HG02763 (cell line): ENCODE measurements at regions not wholly inside any gene's neighbourhood (a gene's known extent, or its start where the extent isn't known, plus 50 kb on each side); places are given as distances from the start of the nearest gene placed in this dataset.
"Not testable (repeated sequence)": the region's sequence is repeated elsewhere in the genome, so short reads cannot be mapped to it uniquely, and the experiment has no call there.

Experiments
- ATAC-seq: cut with Tn5 transposase; IDR thresholded peaks from one replicate; pipeline ENCODE4 v1.9.1; 2021; ENCODE audit warnings: mild to moderate bottlenecking, moderate library complexity; ENCODE audit not compliant: unreplicated experiment

DNA sequence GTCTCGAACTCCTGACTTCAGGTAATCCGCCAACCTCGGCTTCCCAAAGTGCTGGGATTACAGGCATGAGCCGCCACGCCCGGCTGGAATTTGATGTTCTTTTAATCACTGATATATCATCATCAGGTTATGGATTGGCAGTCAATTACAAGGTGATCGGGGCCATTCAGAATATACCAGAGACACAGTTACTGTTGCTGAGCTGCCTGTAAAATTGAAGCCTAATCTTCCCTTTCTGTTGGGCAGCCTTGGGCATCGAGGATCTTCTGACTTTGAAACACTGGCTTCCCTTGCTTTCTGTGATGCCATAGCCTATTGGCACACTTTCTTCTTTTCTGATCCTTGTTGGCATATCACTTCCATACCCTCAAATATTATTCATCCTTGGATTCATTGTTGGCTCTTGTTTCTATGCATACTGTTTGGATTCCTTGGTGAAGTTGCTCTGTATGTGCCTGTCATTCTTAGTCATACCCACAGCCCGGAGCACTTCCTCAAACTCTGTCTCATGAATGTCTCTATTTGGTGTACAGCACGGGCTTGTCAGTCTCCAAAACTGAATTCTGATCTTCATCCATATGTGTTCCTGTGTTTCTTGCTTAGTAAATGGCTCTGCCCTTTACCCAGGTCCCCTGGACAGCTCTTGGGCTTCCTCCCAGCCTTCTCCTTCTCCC is 85.6 kb upstream of the CRYM start:
- ATAC-seq = not testable (repeated sequence)

DNA sequence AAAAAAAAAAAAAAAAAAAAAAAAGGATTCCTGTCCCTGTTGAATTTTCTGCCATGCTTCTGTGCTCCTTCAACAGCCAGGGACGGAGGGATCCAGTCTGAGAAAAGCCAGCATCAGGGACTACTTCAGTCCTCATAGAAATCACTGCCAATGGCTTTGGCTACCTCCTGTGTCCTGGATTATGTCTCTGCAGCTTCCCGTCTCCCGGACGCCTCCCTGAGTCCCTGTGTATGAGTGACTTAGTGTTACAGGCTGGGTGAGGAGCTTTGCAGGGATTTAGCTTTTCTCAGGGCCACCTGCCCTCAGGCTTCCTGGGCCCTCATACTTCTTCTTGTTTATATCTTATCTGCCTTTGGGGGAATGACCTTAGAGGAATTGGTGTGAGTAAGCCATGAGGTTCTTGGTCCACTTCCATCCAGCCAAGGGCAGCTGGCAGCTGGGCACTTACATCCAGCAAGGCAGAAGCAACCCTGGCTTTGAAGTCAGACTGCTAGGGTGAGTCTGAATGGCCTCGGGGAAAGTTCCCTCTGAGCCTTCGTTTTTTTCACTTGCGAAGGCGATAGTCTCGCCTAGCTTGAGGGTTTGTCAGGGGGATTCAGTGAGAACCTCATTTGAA is 83.6 kb upstream of the CRYM start:
- ATAC-seq = not testable (repeated sequence)

DNA sequence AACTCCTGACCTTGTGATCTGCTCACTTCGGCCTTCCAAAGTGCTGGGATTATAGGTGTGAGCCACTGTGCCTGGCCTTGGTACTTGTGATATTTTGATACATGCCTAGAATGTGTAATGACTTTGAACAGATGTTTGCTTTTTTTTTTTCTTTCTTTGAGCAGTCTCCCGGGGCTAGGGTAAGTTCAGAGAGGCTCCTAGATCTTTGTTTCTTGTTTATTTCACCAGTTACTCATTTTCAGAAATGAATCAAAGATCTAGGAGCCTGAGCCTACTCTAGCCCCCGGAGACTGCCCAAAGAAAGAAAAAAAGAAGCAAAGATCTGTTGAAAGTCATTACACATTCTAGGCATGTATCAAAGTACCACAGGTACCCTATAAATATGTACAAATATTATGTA is 83.0 kb upstream of the CRYM start:
- not testable (repeated sequence) for ATAC-seq

DNA sequence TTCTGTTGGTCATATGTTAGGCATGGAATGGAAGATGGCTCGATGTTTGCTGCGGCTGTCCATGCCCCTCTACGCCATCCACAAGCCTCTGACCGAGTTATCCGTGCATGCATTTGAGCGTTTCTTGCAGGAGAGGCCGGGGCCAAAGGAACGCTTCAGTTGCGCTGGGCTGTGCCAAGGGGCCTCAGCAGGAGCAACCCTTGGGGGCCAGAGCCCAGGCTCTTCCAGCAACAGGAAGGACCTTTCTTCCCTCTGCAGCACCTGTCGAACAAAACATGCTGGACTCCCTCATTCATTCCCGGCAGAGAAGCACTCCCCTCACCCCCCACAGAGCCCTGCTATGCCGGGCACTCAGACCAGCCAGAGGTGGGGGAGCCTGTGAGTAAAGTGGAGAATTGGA is 81.4 kb upstream of the CRYM start:
- not testable (repeated sequence) for ATAC-seq

DNA sequence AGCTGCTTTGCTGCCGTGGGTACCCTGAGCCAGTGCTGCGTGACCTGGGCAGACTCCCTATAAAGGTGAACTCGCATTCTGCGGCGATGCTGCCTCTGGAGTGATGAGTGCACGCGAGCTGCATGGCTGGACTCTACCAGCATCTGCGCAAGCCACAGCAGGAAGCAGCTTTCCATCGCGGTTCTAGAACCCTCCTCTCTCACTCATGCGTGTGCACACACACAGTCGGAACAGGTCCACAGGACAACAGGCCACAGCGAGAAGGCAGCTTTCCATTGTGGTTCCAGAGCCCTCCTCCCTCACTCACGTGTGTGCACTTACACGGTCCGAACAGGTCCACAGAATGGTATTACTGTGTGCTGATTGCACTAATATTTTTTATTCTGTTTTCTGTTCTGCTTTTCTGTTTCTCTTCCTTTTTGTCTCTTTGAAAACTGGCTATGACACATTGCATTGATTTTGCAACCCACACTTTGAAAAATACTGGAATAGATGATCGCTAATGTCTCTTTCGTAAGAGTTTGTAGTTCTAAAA is 80.2 kb upstream of the CRYM start:
- ATAC-seq = peak; percentile 48

DNA sequence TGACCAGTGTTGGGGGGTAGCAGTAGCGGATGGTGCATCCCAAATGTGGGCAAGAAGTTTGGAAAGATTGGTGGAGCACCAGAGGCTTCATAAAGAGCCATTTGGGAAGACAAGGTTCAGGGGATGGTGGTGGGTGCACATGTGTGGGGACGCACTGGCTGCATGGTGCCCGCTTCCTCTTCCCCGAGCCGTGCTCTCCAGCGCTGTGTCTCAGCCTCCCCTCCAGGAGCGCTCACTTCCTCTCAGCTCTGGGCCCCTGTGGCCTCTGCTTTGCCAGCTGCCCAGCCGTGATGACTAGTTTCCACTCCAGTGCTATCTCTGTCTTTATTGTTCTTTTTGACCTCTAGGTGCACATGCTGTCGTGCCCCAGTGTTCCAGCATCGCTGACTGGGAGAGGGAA is 78.2 kb upstream of the CRYM start:
- not testable (repeated sequence) for ATAC-seq

DNA sequence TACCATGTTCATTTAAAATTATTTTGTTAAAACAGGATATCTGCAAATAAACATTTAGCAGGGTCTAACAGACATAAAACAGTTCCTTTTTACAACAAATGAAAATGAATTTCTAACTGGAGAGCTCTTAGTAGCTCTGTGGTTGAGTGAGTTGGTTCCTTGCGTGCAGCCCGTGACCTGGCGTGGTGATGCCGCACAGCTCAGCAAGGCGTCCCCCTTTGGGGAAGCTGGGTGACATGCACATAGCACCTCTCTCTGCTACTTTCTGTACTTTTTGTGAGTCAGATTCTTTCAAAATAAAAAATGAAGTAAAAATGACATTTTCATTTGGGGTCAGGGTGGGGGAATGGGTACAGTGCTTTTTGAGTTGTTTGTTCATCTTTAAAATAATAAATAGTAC is 73.3 kb upstream of the CRYM start:
- not testable (repeated sequence) for ATAC-seq

DNA sequence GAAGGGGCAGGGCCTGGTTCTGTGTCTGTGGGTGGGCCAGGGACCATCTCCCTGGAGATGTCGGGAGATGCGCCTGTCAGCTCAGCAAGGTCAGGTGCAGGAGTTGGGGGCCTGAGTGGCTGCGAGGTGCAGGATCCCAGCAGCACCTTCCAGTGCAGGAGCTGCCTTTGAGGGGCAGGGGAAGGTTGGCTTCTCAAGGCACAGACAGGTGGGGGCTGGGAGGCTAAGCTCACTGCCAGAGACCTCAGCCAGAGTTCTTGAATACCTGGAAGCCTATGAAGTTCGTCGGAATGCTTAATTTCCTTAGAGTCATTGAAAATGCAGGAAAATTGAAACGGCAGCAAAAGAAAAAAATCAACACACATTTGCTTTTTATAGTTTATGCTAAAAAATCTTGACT is 72.8 kb upstream of the CRYM start:
- not testable (repeated sequence) for ATAC-seq

DNA sequence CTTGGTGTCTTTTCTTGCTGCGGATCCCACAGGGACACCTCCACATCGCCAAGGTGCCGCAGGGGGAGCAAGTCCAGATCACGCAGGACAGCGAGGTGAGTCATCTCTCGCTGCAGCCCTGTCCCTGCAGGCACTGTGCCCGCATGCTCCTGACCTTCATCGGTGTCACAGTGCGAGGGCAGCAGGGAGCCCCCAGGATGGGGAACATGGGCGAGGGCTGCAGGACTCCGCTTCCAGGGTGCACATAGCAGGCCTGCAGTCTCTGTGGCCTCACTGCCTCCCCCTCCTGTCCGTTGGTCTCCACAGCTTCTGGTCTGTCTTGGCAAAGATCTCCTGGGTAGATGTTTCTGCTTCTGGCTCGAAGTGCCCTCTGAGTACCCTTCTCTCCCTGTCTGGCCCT is 71.2 kb upstream of the CRYM start:
- ATAC-seq = not testable (repeated sequence)

DNA sequence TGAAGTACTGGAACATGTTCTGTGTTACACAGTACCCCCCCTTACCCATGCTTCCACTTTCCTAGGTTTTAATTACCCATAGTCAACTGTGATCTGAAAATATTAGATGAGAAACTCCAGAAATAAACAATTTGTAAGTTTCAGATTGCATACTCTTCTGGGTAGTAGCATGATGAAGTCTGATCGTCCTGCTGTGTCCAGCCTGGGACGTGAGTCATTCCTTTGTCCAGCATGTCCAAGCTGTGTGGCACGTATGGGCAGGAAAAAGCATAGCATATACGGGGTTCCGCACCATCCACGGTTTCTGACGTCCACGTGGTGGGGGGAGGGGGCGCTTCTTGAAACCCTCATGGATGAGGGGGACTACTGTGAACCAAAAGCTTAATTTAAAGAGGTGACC is 70.7 kb upstream of the CRYM start:
- not testable (repeated sequence) for ATAC-seq

DNA sequence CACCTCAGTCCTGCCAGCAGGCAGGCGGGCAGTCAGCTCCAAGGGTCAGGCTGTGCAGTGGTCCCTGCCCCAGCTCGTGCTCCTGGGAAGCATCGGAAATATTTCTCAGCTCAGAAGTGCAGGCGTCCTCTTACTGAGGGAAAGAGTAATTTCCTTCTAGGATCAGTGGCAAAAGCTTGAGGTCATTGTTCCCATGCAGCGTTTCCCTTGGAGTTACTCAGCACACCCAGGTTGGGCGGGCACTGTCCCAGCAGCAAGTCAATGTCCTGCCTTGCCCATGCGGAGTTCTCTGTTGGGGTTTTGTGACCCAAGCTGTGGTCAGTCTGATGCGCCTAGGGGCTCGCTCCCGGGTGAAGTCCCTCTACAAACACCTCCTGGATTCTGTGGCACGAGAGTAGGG is 69.4 kb upstream of the CRYM start:
- not testable (repeated sequence) for ATAC-seq

DNA sequence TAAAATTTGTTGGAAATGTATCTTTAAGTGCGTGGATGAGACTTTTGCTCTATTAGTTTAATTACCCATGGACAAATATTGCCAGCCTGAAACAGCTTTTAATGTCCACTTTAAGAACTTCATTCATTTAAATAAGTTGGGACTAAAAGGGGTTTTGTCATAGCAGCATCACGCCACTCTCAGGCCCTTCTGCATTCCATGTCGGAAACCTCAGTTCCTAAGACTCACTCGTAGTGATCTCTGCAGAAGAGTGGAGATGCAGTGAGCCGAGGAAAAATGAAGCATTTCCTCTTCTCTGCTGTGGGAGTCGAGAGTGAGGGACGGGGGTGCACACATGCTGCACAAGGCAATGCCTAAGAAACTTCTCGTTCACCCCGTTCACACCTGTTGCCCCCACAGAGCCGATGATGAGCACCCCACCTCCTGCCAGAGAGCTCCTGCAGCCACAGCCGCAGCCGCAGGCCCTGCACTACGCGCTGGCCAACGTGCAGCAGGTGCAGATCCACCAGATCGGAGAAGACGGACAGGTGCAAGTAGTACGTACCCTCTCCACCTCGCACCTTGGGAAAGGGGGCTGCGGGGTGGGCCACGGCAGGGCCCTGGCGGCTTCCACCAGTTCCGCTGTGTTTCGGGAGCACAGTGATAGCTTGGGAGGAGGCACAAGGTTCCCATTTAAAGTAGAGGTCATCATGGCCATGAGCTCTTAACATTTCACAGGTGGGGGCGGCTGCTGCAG is 68.8 kb upstream of the CRYM start:
- ATAC-seq = not testable (repeated sequence)

DNA sequence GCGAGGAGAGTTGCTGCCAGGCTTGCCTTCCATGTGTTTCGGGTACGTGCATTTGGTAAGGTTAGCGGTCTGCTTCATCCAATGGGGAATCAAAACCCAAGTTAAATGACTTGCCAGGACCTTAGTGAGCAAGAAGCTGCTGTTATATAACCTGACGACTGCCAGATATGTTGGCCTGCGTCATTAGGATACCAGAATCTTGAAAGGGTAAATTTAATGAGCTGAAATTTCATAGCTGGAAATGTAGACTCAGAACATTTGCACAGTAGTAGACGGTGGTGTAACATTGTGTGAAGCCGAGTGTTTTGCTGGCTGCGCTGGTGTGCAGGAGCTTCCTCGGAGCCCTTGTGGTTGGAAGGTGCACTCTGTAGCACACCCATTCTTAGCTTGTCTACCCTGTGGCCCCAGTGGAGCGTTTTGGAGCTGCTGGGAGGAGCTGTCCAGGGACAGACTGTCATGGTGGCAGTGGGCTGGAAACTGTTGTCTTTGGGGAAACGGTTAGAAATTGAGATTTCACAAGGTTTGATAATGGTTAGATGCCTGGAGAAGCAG is 66.3 kb upstream of the CRYM start:
- ATAC-seq = not testable (repeated sequence)

DNA sequence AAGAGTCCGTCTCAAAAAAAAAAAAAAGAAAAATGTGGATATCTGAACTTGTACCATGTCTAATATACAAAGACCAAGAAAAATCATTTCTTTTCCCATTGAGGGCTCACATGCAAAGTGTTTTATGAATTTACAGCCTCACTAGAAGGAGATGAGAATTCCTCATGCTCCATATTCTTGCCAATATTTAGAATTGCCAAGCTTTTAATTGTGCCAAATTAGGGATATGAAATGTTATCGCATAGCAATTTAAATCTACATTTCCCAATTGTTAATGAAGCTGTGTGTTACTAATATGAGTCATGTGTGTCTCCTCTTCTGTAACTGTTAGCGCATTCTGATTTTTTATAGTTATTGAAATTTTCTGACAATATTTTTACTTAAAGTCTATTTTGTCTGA is 63.0 kb upstream of the CRYM start:
- ATAC-seq = no peak

DNA sequence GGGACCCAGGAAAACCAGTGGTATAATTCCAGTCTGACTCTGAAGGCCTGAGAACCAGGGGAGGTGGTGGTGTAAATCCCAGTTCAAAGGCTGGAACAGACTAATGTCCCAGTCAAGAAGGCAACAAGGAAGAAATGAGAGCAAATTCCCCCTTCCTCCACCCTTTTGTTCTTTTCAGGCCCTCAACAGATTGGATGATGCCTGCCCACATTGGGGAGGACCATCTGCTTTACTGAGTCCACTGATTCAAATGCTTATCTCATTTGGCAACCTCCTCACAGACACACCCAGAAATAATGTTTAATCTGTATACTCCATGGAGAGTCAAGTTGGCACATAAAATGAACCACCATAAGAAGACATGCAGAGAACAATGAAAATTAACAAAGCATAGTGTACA is 61.9 kb upstream of the CRYM start:
- no peak for ATAC-seq

DNA sequence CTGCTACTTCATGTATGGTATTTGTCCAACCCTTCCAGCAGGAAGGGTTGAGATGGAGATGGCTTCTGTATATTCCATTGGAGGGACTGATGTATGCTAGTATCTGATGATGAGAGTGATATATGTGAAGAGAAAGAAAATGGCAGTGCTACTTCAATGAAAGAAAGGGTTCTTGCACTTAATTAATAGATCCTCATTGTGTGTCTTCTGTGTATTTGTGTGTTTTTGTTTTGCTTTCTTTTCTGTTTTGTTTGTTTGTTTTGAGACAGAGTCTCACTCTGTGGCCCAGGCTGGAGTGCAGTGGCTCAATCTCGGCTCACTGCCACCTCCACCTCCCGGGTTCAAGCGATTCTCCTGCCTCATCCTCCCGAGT is 61.2 kb upstream of the CRYM start:
- no peak for ATAC-seq

DNA sequence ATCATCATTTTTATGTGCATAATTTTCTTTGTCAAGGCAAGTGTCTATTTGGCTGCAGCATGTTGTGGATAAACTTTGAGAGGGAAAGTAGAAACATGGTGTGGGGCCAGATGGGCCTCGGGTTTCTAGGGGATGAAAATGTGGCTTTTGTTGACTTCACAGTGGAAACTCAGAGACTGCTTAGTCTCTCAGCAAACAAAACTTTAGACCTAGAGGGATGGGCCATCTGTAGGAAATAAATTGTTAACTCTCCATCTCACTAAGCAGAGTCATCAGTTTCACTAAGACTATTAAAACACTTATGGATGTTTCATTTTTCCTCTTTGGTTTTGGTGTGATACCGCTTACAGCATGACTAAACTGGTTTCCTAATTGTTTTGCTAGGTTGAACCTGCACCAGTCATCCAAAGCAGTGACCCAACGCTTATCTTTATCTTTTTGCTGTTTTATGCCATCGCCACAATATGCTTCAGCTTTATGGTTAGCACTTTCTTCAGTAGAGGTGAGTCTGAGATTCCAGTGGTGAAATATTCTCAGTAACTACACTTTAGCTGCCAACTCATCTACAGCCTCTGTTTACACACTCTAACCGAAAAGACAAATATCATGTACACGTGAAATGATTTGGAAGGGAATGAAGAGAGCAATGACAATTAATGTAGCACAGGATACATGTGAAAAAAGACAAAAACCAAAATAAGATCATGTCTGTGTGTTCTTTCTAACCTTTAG is 60.6 kb upstream of the CRYM start:
- ATAC-seq = no peak

DNA sequence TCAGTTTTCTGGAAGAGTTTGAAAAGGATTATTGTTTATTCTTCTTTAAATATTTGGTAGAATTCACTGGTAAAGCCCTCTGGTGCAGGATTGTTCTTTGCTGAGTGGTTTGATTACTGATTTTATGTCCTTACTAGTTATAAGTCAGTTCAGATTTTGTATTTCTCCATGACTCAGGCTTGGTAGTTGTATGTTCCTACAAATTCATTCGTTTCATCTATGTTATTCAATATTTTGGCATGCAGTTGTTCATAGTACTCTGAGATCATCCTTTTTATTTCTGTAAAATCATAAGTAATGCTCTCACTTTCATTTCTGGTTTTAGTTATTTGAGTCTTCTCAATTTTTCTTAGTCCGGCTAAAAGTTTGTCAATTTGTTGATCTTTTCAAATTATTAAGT is 58.1 kb upstream of the CRYM start:
- ATAC-seq = no peak

DNA sequence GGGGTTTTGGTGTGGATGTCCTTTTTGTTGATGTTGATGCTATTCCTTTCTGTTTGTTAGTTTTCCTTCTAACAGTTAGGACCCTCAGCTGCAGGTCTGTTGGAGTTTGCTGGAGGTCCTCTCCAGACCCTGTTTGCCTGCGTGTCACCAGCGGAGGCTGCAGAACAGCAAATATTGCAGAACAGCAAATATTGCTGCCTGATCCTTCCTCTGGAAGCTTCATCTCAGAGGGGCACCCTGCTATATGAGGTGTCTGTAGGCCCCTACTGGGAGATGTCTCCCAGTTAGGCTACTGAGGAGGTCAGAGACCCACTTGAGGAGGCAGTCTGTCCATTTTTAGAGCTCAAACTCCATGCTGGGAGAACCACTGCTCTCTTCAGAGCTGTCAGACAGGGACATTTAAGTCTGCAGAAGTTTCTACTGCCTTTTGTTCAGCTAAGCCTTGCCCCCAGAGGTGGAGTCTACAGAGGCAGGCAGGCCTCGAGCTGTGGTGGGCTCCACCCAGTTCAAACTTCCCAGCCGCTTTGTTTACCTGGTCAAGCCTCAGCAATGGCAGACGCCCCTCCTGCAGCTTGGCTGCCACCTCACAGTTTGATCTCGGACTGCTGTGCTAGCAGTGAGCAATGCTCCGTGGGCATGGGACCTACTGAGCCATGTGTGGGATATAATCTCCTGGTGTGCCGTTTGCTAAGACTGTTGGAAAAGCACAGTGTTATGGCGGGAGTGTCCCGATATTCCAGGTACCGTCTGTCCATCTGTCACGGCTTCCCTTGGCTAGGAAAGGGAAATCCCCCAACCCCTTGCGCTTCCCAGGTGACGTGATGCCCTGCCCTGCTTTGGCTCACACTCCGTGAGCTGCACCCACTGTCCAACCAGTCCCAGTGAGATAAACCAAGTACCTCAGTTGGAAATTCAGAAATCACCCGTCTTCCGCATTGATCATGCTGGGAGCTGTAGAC is 56.4 kb upstream of the CRYM start:
- not testable (repeated sequence) for ATAC-seq

DNA sequence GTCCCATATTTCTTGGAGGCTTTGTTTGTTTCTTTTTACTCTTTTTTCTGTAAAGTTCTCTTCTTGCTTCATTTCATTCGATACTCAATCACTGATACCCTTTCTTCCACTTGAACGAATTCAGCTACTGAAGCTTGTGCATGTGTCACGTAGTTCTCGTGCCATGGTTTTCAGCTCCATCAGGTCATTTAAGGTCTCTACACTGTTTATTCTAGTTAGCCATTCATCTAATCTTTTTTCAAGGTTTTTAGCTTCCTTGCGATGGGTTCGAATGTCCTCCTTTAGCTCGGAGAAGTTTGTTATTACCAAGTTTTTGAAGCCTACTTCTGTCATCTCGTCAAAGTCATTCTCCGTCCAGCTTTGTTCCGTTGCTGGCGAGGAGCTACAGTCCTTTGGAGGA is 55.6 kb upstream of the CRYM start:
- not testable (repeated sequence) for ATAC-seq
